Small intestine (tissue), 7 donors: ENCODE measurements at regions not wholly inside any gene's neighbourhood (a gene's known extent, or its start where the extent isn't known, plus 50 kb on each side); places are given as distances from the start of the nearest gene placed in this dataset.
"Not testable (repeated sequence)": the region's sequence is repeated elsewhere in the genome, so short reads cannot be mapped to it uniquely, and the experiment has no call there.

Experiments used
- DNase-seq, 2 donors: peaks; one replicate each; pipeline versions ENCODE4 v3.0.0 to v3.0.0-alpha.2; 2013
- FAIRE-seq: peaks from 2 replicates; lab custom pipeline; 2012; peaks lifted over from hg19 to GRCh38; lab: Jason Lieb, UNC
- H3K27ac ChIP-seq, 3 donors: one replicate each; pipeline ENCODE4 v1.5.1; 2013; ENCODE audit warnings: low read length in 2 of 3, mild to moderate bottlenecking in 2 of 3, control low read depth in 1 of 3, inconsistent platforms in 1 of 3, low read depth in 1 of 3, moderate library complexity in 1 of 3
- H3K27me3 ChIP-seq, 3 donors: one replicate each; pipeline ENCODE4 v1.6.1; 2013; ENCODE audit warnings: low read length in 3 of 3, inconsistent platforms in 1 of 3; ENCODE audit not compliant: control insufficient read depth in 3 of 3, insufficient read depth in 3 of 3
- H3K36me3 ChIP-seq, 3 donors: one replicate each; pipeline ENCODE4 v1.6.1; 2013; ENCODE audit warnings: low read length in 3 of 3, inconsistent platforms in 1 of 3, low read depth in 1 of 3, mild to moderate bottlenecking in 1 of 3, moderate library complexity in 1 of 3; ENCODE audit not compliant: control insufficient read depth in 3 of 3, insufficient read depth in 2 of 3
- H3K4me1 ChIP-seq, 3 donors: one replicate each; pipeline ENCODE4 v1.6.1; 2013; ENCODE audit warnings: low read length in 2 of 3, inconsistent platforms in 1 of 3, low read depth in 1 of 3, mild to moderate bottlenecking in 1 of 3, moderate library complexity in 1 of 3; ENCODE audit not compliant: control insufficient read depth in 3 of 3, insufficient read depth in 2 of 3
- H3K4me3 ChIP-seq, 3 donors: one replicate each; pipeline ENCODE4 v1.5.1; 2013; ENCODE audit warnings: low read length in 3 of 3, control low read depth in 1 of 3, inconsistent platforms in 1 of 3, low read depth in 1 of 3, mild to moderate bottlenecking in 1 of 3, moderate library complexity in 1 of 3
- H3K9me3 ChIP-seq, 2 donors: one replicate each; pipeline ENCODE4 v1.6.1; 2013; ENCODE audit warnings: low read depth in 1 of 2, low read length in 1 of 2; ENCODE audit not compliant: control insufficient read depth in 2 of 2, insufficient read depth in 1 of 2
- WGBS, 3 donors: extraction: QIAGEN DNeasy Blood & Tissue Kit; methylation state at CpG; one replicate each; pipeline ENCODE4 v1.1.7; 2013; 5-methylcytosine and 5-hydroxymethylcytosine counted together
- donor health status: healthy with polysubstance abuse.
- donor health status: control.
- donor health status: control.
- donor health status: Bipolar disorder and iron deficiency.
- donor health status: healthy.

GRCh38 chr13:84605927-84606326 lies 723.7 kb upstream of the SLITRK1 start:
- WGBS, 3 donors, result 89 to 96% (median 95%) methylated on average over 3 of the region's 3 CpGs
- Histone ChIP-seq H3K4me3 (no peak overlapping the region), H3K4me1 (no peaks in the 10 kb centered on the region), H3K27ac (no peak overlapping the region), H3K27me3 (no peaks in the 10 kb centered on the region), H3K36me3 (no peaks in the 10 kb centered on the region), H3K9me3 (no peaks in the 10 kb centered on the region)
- no peak for DNase-seq
- no peak for FAIRE-seq

- Histone ChIP-seq H3K4me1 (no peaks in the 10 kb centered on the region), H3K9me3 (no peaks in the 10 kb centered on the region), H3K27me3 (no peaks in the 10 kb centered on the region), H3K36me3 (no peaks in the 10 kb centered on the region), H3K4me3 (no peak overlapping the region), H3K27ac (no peak overlapping the region)
- DNase-seq (no peak), FAIRE-seq (no peak)
- WGBS, 3 donors, result 42 to 48% (median 47%) methylated on average over 2 of the region's 2 CpGs
Measured at GRCh38 chr13:84591444-84591843, 709.2 kb upstream of the SLITRK1 start.

DNA sequence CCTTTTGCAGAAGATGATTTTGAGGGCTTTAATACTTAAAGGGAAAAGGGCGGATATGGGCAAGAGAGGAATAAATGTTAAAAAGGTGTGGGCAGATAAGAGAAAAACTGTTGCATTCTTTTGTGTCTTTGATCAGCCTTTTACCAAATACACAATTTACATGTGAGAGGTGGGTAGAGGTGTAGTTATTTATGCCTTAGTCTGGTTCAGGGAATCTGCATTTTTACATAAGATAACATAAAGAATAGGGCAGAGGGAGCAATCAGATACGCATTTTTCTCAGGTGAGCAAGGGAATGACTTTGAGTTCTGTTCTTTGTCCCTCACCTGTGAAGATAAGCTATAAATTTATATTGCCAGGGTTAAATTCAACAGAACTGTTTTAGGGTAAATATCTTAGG lies 708.4 kb upstream of the SLITRK1 start:
- DNase-seq, result no peak
- 25 to 64% (median 59%) methylated on average over 2 of the region's 2 CpGs for WGBS, 3 donors
- no peak for FAIRE-seq
- Histone ChIP-seq H3K4me1 (no peaks in the 10 kb centered on the region), H3K9me3 (no peaks in the 10 kb centered on the region), H3K36me3 (no peaks in the 10 kb centered on the region), H3K27me3 (no peaks in the 10 kb centered on the region), H3K27ac (no peak overlapping the region), H3K4me3 (no peak overlapping the region)

GRCh38 chr13:84588023-84588422 lies 705.7 kb upstream of the SLITRK1 start:
- 70 to 83% (median 77%) methylated on average over 1 of the region's 1 CpG for WGBS, 3 donors
- H3K9me3 ChIP-seq, result no peaks in the 10 kb centered on the region
- no peak for DNase-seq
- no peak overlapping the region for H3K4me3 ChIP-seq
- H3K27me3 ChIP-seq, result no peaks in the 10 kb centered on the region
- H3K4me1 ChIP-seq, result no peaks in the 10 kb centered on the region
- no peak overlapping the region for H3K27ac ChIP-seq
- no peaks in the 10 kb centered on the region for H3K36me3 ChIP-seq
- FAIRE-seq, result peak; percentile 19

DNA sequence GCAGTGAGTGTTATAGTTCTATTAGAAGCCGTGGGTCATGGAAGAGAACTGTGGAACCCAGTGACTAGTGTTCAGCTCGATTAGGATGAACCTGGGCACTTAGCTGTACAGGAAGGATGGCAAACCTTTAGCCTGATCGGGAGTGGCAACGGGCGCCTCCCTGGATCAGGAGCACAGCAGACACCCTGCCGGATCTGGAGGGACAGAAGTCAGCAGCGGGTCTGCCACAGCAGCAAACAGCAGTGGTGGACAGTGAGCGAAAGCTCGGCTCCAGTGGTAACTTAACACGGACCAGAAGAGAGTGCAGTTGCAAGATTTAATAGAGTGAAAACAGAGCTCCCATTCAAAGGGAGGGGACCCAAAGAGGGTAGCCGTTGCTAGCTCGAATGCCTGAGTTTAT lies 697.6 kb upstream of the SLITRK1 start:
- H3K4me1 ChIP-seq, H3K36me3 ChIP-seq, H3K4me3 ChIP-seq, H3K9me3 ChIP-seq, DNase-seq, H3K27me3 ChIP-seq, FAIRE-seq, H3K27ac ChIP-seq: not testable (repeated sequence)
- WGBS, 3 donors, result 87 to 90% (median 89%) methylated on average over 12 of the region's 12 CpGs

- Histone ChIP-seq H3K4me1 (no peaks in the 10 kb centered on the region), H3K4me3 (no peak overlapping the region), H3K36me3 (no peaks in the 10 kb centered on the region), H3K27ac (no peak overlapping the region), H3K27me3 (no peaks in the 10 kb centered on the region), H3K9me3 (no peaks in the 10 kb centered on the region)
- no peak for DNase-seq
- no peak for FAIRE-seq
Measured at GRCh38 chr13:84574851-84575250, 692.6 kb upstream of the SLITRK1 start.

- Histone ChIP-seq H3K4me3 (no peak overlapping the region), H3K4me1 (no peaks in the 10 kb centered on the region), H3K36me3 (no peaks in the 10 kb centered on the region), H3K27me3 (no peaks in the 10 kb centered on the region), H3K9me3 (no peaks in the 10 kb centered on the region), H3K27ac (no peak overlapping the region)
- FAIRE-seq, result no peak
- 28 to 64% (median 57%) methylated on average over 3 of the region's 3 CpGs for WGBS, 3 donors
- no peak for DNase-seq
Measured at GRCh38 chr13:84571264-84571663, 689.0 kb upstream of the SLITRK1 start.

DNA sequence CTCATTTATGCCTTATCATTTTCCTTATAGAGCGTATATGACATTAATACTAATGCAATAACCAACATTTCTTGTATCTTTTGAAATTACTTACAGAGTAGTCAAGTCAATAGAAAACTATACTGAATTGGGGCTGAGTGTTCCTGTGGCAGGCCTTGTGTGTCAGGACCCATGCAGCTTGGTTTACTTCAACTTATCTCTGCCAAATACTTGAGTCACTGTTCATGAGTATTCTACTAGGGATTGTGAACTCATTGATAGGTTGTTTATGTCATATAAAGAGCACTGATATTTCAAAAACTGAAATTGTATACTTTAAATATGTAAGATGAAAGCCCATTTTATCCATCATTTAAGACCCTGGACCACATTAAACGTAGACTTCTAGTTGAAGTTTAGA lies 688.6 kb upstream of the SLITRK1 start:
- H3K4me3 ChIP-seq, result no peak overlapping the region
- 73 to 81% (median 79%) methylated on average over 2 of the region's 2 CpGs for WGBS, 3 donors
- FAIRE-seq (no peak), DNase-seq (no peak)
- no peak overlapping the region for H3K27ac ChIP-seq
- H3K4me1 ChIP-seq, result no peaks in the 10 kb centered on the region
- no peaks in the 10 kb centered on the region for H3K27me3 ChIP-seq
- no peaks in the 10 kb centered on the region for H3K9me3 ChIP-seq
- H3K36me3 ChIP-seq, result no peaks in the 10 kb centered on the region

- H3K27me3 ChIP-seq, result no peaks in the 10 kb centered on the region
- FAIRE-seq (no peak), DNase-seq (no peak)
- no peaks in the 10 kb centered on the region for H3K36me3 ChIP-seq
- no peak overlapping the region for H3K4me3 ChIP-seq
- WGBS, 3 donors, result 36 to 79% (median 45%) methylated on average over 1 of the region's 1 CpG
- no peaks in the 10 kb centered on the region for H3K9me3 ChIP-seq
- H3K27ac ChIP-seq, result no peak overlapping the region
- H3K4me1 ChIP-seq, result no peaks in the 10 kb centered on the region
Measured at GRCh38 chr13:84569366-84569765, 687.1 kb upstream of the SLITRK1 start.
